Osteoblast (primary cell): ENCODE measurements at regions not wholly inside any gene's neighbourhood (a gene's known extent, or its start where the extent isn't known, plus 50 kb on each side); places are given as distances from the start of the nearest gene placed in this dataset.

ENCODE experiments used
- DNase-seq: peaks from one replicate; pipeline ENCODE4 v3.0.0; 2011; ENCODE audit warnings: low spot score, mixed read lengths; ENCODE audit not compliant: insufficient read length; ENCODE audit errors: missing footprints
- H2AFZ ChIP-seq: 2 replicates; pipeline ENCODE4 v1.6.0; 2011; ENCODE audit warnings: mild to moderate bottlenecking, low read length
- H3K27ac ChIP-seq: 2 replicates; pipeline ENCODE4 v1.5.1; 2011; ENCODE audit warnings: mild to moderate bottlenecking, low read depth, low read length, moderate library complexity
- H3K27me3 ChIP-seq: 2 replicates; pipeline ENCODE4 v1.6.0; 2012; ENCODE audit warnings: mild to moderate bottlenecking, control low read depth, inconsistent platforms, low read length, moderate library complexity; ENCODE audit not compliant: insufficient read depth
- H3K36me3 ChIP-seq: 2 replicates; pipeline ENCODE4 v1.5.1; 2011; ENCODE audit warnings: mild to moderate bottlenecking, low read length, control low read depth, moderate library complexity; ENCODE audit not compliant: insufficient read depth
- H3K4me1 ChIP-seq: 2 replicates; pipeline ENCODE4 v1.5.1; 2011; ENCODE audit warnings: mild to moderate bottlenecking, low read length, control low read depth, moderate library complexity; ENCODE audit not compliant: insufficient read depth
- H3K4me2 ChIP-seq: 2 replicates; pipeline ENCODE4 v1.6.0; 2011; ENCODE audit warnings: mild to moderate bottlenecking, low read length; ENCODE audit not compliant: insufficient read depth
- H3K4me3 ChIP-seq: fragments of 200-600 bp; sonication (generic); 3 replicates; pipeline ENCODE4 v1.5.1; 2012; ENCODE audit warnings: mild to moderate bottlenecking, low read length, inconsistent platforms; ENCODE audit not compliant: insufficient read depth
- H3K79me2 ChIP-seq: 2 replicates; pipeline ENCODE4 v1.6.0; 2012; ENCODE audit warnings: mild to moderate bottlenecking, low read length, control low read depth, inconsistent platforms; ENCODE audit not compliant: insufficient read depth
- H3K9me3 ChIP-seq: 2 replicates; pipeline ENCODE4 v1.5.1; 2011; ENCODE audit warnings: low read depth, low read length, control low read depth
- H4K20me1 ChIP-seq: 2 replicates; pipeline ENCODE4 v1.6.0; 2012; ENCODE audit warnings: mild to moderate bottlenecking, low read length, control low read depth; ENCODE audit not compliant: insufficient read depth
- CTCF ChIP-seq: IDR thresholded peaks from 2 replicates; pipeline ENCODE4 v1.5.1; 2011; ENCODE audit warnings: mild to moderate bottlenecking, low read depth, low read length, moderate library complexity; ENCODE audit errors: extremely low read depth

- Histone ChIP-seq H2AFZ (no peak overlapping the region), H3K79me2 (no peaks in the 10 kb centered on the region), H3K27ac (no peak overlapping the region), H3K4me1 (no peaks in the 10 kb centered on the region), H4K20me1 (no peaks in the 10 kb centered on the region), H3K36me3 (no peaks in the 10 kb centered on the region), H3K27me3 (no peaks in the 10 kb centered on the region), H3K9me3 (no peaks in the 10 kb centered on the region), H3K4me3 (no peak overlapping the region), H3K4me2 (no peak overlapping the region)
- TF ChIP-seq CTCF, result no peak
- DNase-seq, result peak; percentile 22
These were observed 300.1 kb downstream of the HACE1 start for GRCh38 chr6:104559435-104560202.

GRCh38 chr6:104558746-104559145 is 301.0 kb downstream of the HACE1 start:
- no peaks in the 10 kb centered on the region for H3K36me3 ChIP-seq
- H3K27me3 ChIP-seq, result no peaks in the 10 kb centered on the region
- H3K9me3 ChIP-seq, result no peaks in the 10 kb centered on the region
- H3K4me3 ChIP-seq, result no peak overlapping the region
- no peak overlapping the region for H3K4me2 ChIP-seq
- TF ChIP-seq CTCF, result no peak
- DNase-seq, result no peak
- H2AFZ ChIP-seq, result no peak overlapping the region
- no peaks in the 10 kb centered on the region for H3K79me2 ChIP-seq
- no peaks in the 10 kb centered on the region for H4K20me1 ChIP-seq
- no peak overlapping the region for H3K27ac ChIP-seq
- no peaks in the 10 kb centered on the region for H3K4me1 ChIP-seq

DNA sequence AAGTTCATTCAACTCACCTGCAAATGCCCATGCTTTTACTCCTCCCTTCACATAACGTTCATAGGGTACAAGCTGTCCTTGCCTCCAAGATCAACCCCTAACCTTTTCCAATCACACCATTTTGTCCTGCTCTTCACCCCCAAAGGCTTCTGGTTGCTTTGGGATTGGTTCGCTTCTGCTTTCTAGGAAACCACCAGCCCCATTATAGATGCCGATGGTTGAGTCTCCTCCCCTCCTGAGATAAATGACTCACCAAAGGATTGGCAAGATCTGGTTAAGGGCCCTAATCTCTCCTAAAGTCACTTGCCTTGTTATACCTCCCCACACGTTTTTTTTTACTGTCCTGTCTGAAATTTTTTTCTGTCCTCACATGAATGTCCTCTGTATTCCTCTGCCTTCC is 311.4 kb downstream of the HACE1 start:
- no peak for DNase-seq
- no peaks in the 10 kb centered on the region for H4K20me1 ChIP-seq
- H3K36me3 ChIP-seq, result no peaks in the 10 kb centered on the region
- no peaks in the 10 kb centered on the region for H3K4me1 ChIP-seq
- no peak overlapping the region for H3K4me2 ChIP-seq
- no peaks in the 10 kb centered on the region for H3K79me2 ChIP-seq
- H3K27me3 ChIP-seq, result no peaks in the 10 kb centered on the region
- H3K9me3 ChIP-seq, result no peaks in the 10 kb centered on the region
- H3K27ac ChIP-seq, result no peak overlapping the region
- H3K4me3 ChIP-seq, result no peak overlapping the region
- TF ChIP-seq CTCF, result no peak
- H2AFZ ChIP-seq, result no peak overlapping the region

- Histone ChIP-seq H2AFZ (no peak overlapping the region), H3K27me3 (no peaks in the 10 kb centered on the region), H3K4me1 (peaks cover 4% of the 10 kb centered on the region), H3K4me3 (no peak overlapping the region), H3K9me3 (no peaks in the 10 kb centered on the region), H3K36me3 (no peaks in the 10 kb centered on the region), H4K20me1 (no peaks in the 10 kb centered on the region), H3K4me2 (no peak overlapping the region), H3K79me2 (no peaks in the 10 kb centered on the region), H3K27ac (no peak overlapping the region)
- TF ChIP-seq CTCF, result no peak
- DNase-seq, result no peak
These were observed 318.3 kb downstream of the HACE1 start for GRCh38 chr6:104541411-104541810.
